Stimulated activated effector memory CD8-positive, alpha-beta T cell treated with anti-CD3 and anti-CD28 coated beads, Interleukin-12 subunit alpha, Interleukin-12 subunit beta, amount 100 ng/mL, for 72 hours (primary cell): ENCODE measurements at regions not wholly inside any gene's neighbourhood (a gene's known extent, or its start where the extent isn't known, plus 50 kb on each side); places are given as distances from the start of the nearest gene placed in this dataset.

ENCODE experiments used
- ATAC-seq: fragments of 150-1000 bp; cut with Tn5 transposase; 2 replicates; pipeline ENCODE4 v1.10.0; 2021
- DNase-seq, 2 donors: peaks; one replicate each; pipeline ENCODE4 v3.0.0; 2021 to 2022; ENCODE audit warnings: low spot score in 2 of 2
- H3K27ac Mint-ChIP-seq: one replicate; pipeline ENCODE4 v1.8.0; 2022; ENCODE audit warnings: mild to moderate bottlenecking, mixed read lengths
- H3K36me3 Mint-ChIP-seq: one replicate; pipeline ENCODE4 v1.8.0; 2022; ENCODE audit warnings: mild to moderate bottlenecking, mixed read lengths
- H3K4me1 Mint-ChIP-seq: one replicate; pipeline ENCODE4 v1.8.0; 2022; ENCODE audit warnings: mixed read lengths
- H3K4me3 Mint-ChIP-seq: one replicate; pipeline ENCODE4 v1.8.0; 2022; ENCODE audit warnings: mild to moderate bottlenecking, mixed read lengths
- H3K9me3 Mint-ChIP-seq: one replicate; pipeline ENCODE4 v1.8.0; 2022; ENCODE audit warnings: mixed read lengths

DNA sequence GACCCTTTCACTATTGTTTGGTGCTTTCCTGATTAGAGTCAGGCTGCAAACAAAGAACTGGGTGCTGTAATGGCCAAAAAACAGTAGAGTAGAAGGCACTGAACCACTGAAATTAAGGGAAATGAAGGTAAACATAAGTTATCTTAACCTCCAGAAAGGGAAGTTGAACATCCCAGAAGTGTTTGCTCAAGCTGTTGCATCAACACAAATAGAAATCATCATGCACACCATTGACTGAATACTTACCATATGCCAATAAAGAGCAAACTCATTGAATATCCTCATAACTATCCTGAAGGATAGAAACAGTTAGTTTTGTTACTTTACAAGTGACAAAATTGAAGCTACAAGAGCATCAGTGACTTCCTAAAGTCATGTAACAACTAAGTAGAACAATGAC is 477.4 kb upstream of the CHST9 start:
- no peaks in the 10 kb centered on the region for H3K4me1 Mint-ChIP-seq
- peaks cover 3% of the 10 kb centered on the region for H3K9me3 Mint-ChIP-seq
- ATAC-seq = no peak
- no peaks in the 10 kb centered on the region for H3K36me3 Mint-ChIP-seq
- H3K4me3 Mint-ChIP-seq = no peak overlapping the region
- no peak for DNase-seq
- H3K27ac Mint-ChIP-seq = no peak overlapping the region

DNA sequence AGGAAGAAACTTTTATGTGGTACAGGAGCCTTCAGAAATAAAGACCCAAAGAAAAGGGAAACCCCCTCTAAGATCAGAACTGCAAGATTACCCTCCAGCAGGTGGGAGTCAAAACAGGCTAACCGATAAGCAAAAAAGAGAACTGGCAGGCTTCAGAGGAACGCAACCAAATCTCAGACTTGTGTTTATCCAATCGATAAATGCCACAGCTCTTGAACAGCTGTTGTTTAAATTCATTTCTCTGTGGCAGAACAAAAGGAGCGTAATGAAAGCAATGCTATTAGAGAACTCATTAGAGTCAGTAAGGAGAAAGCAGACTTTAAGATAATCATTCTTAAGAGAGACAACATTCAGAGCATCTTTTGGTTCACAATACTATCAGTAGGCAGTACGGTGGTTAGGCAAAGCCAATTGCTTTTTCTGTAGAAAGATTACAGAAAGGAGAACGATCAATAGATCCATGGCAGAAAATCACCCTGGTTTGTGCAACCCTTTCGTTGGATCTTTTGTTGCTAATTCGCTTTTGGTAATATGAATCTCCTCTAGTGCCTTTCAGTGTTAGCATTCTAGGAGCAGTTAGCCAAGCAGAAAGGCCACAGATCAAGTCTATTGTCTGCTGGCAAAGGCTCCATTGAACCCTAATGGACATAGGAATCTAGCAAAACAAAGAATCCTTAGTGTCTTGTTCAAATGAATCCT is 476.4 kb upstream of the CHST9 start:
- Mint-ChIP-seq H3K9me3 (peaks cover 3% of the 10 kb centered on the region), H3K4me1 (no peaks in the 10 kb centered on the region), H3K4me3 (no peak overlapping the region), H3K36me3 (no peaks in the 10 kb centered on the region), H3K27ac (no peak overlapping the region)
- no peak for ATAC-seq
- no peak for DNase-seq

DNA sequence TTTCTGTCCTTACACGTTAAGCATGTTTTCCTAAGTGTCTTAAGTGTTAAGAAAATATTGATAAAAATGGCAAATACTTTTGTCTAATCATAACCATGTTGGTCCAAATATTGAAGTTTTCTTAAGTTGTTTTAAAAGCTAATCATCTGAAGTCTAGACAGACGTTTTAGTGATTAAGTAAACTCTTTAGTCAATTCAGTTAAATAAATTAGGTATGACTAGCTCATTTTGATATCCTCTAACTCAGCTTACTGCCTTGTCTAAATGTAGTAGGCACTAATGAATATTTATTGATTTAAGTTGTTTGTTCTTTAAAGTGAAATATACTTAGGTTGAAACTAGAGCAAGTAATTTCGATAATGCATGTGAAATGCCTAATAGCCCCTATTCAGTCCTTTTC is 471.8 kb upstream of the CHST9 start:
- no peak overlapping the region for H3K4me3 Mint-ChIP-seq
- DNase-seq = no peak
- no peak for ATAC-seq
- H3K36me3 Mint-ChIP-seq = no peaks in the 10 kb centered on the region
- no peak overlapping the region for H3K27ac Mint-ChIP-seq
- H3K9me3 Mint-ChIP-seq = peaks cover 6% of the 10 kb centered on the region
- no peaks in the 10 kb centered on the region for H3K4me1 Mint-ChIP-seq

GRCh38 chr18:27656167-27656778 is 471.2 kb upstream of the CHST9 start:
- no peak for DNase-seq
- no peak for ATAC-seq
- Mint-ChIP-seq H3K36me3 (no peaks in the 10 kb centered on the region), H3K4me3 (no peak overlapping the region), H3K27ac (no peak overlapping the region), H3K9me3 (peaks cover 6% of the 10 kb centered on the region), H3K4me1 (no peaks in the 10 kb centered on the region)

GRCh38 chr18:27653247-27653646 is 468.1 kb upstream of the CHST9 start:
- ATAC-seq = no peak
- Mint-ChIP-seq H3K27ac (no peak overlapping the region), H3K4me1 (no peaks in the 10 kb centered on the region), H3K36me3 (no peaks in the 10 kb centered on the region), H3K4me3 (no peak overlapping the region), H3K9me3 (peaks cover 9% of the 10 kb centered on the region)
- DNase-seq = no peak

- H3K36me3 Mint-ChIP-seq = no peaks in the 10 kb centered on the region
Observed at GRCh38 chr18:27652480-27653121, 467.5 kb upstream of the CHST9 start.

GRCh38 chr18:27649621-27650020 is 464.5 kb upstream of the CHST9 start:
- no peaks in the 10 kb centered on the region for H3K4me1 Mint-ChIP-seq
- no peak overlapping the region for H3K27ac Mint-ChIP-seq
- peaks cover 18% of the 10 kb centered on the region for H3K9me3 Mint-ChIP-seq
- H3K4me3 Mint-ChIP-seq = no peak overlapping the region
- H3K36me3 Mint-ChIP-seq = no peaks in the 10 kb centered on the region
- DNase-seq = no peak
- no peak for ATAC-seq

More at GRCh38 chr18:27652480-27653121, 467.5 kb upstream of the CHST9 start:
- ATAC-seq (no peak), DNase-seq (no peak)
- H3K27ac Mint-ChIP-seq = no peak overlapping the region
- no peaks in the 10 kb centered on the region for H3K4me1 Mint-ChIP-seq
- no peak overlapping the region for H3K4me3 Mint-ChIP-seq
- H3K9me3 Mint-ChIP-seq = peaks cover 9% of the 10 kb centered on the region

GRCh38 chr18:27645929-27646328 is 460.8 kb upstream of the CHST9 start:
- Mint-ChIP-seq H3K36me3 (no peaks in the 10 kb centered on the region), H3K9me3 (peaks cover 14% of the 10 kb centered on the region), H3K4me3 (no peak overlapping the region), H3K27ac (no peak overlapping the region), H3K4me1 (no peaks in the 10 kb centered on the region)
- no peak for DNase-seq
- ATAC-seq = no peak

DNA sequence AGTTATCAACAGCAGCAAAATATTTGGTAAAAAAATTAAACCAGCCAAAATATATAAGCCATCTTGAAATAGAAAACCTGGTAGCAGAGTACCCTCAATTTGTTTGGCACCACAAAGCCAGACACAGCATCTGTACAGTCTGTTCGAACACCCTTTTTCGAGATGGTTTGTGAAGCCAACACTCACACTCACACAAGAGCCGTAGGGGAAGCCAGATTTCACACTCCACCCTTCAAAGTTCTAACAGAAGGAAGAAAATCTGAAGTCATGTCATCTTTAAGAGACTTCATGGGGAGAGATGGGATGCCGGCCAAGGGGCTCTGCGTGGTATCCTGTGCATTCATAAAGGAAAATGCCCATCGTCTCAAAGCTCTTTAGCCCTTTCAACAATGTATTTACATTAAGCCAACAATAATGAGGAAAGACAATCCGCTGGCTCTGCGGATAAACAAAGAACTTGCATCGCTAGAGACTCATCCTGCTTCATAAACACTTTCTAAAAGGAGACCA is 451.5 kb upstream of the CHST9 start:
- DNase-seq (no peak), ATAC-seq (no peak)
- no peak overlapping the region for H3K4me3 Mint-ChIP-seq
- no peaks in the 10 kb centered on the region for H3K36me3 Mint-ChIP-seq
- peaks cover 3% of the 10 kb centered on the region for H3K9me3 Mint-ChIP-seq
- no peak overlapping the region for H3K27ac Mint-ChIP-seq
- H3K4me1 Mint-ChIP-seq = no peaks in the 10 kb centered on the region

- Mint-ChIP-seq H3K9me3 (peaks cover 3% of the 10 kb centered on the region), H3K4me3 (no peak overlapping the region), H3K27ac (no peak overlapping the region), H3K4me1 (no peaks in the 10 kb centered on the region), H3K36me3 (no peaks in the 10 kb centered on the region)
- ATAC-seq (no peak), DNase-seq (no peak)
Observed at GRCh38 chr18:27632706-27633105, 447.6 kb upstream of the CHST9 start.

DNA sequence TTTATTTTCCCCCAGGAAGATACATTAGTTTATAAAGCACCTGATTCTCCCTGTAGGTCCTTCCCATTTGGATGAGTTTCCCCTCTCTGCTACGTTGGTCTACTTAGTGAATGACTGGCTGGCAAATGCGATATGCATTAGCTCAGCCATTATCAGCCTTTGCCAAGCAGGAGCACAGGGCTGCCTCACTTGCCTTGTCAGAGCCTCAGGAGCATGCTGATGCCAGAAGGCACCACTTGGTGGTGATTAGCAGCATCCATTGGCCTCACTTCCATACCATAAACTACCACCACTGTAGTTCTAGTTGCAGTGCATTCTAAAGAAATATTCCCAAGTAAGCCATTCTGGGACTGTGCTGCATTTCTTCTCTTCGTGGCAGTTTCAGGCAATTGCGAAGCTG is 442.8 kb upstream of the CHST9 start:
- no peaks in the 10 kb centered on the region for H3K36me3 Mint-ChIP-seq
- H3K4me1 Mint-ChIP-seq = no peaks in the 10 kb centered on the region
- no peak overlapping the region for H3K27ac Mint-ChIP-seq

DNA sequence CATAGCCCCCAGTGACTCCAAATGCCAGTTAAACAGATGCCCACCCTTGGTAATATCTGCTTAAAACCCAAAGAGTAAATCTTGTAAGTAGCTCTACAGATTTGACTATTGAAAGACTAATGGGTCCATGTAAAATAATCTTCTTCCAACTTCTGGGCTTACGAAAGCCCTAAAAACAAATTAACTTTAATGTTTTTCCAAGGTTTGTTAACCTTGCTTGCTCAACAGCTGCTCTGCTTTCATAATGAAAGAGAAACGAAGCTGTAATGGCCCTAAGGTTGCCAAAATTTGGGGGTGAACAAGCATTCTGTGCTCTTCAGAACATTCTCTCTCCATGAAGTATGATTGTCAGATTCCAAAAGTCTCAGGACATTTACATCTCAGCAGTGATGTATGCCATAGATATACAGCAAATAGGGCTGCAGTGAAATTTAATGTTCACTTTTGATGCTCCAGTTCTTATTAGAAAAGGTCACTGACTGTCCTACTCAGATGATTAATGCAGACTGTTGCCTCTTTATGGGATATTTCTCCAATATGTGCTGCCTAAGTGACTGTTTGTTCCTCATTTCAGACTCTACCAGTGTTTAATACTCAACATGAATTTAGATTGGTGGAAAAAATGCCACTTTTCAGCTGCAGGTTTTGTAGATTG is 436.3 kb upstream of the CHST9 start:
- H3K36me3 Mint-ChIP-seq = no peaks in the 10 kb centered on the region
- no peak overlapping the region for H3K4me3 Mint-ChIP-seq
- peaks cover 6% of the 10 kb centered on the region for H3K9me3 Mint-ChIP-seq
- no peaks in the 10 kb centered on the region for H3K4me1 Mint-ChIP-seq
- no peak overlapping the region for H3K27ac Mint-ChIP-seq
- ATAC-seq (no peak), DNase-seq (no peak)

More for the DNA sequence above, 442.8 kb upstream of the CHST9 start:
- ATAC-seq = no peak
- DNase-seq = no peak
- H3K9me3 Mint-ChIP-seq = no peaks in the 10 kb centered on the region
- H3K4me3 Mint-ChIP-seq = no peak overlapping the region

DNA sequence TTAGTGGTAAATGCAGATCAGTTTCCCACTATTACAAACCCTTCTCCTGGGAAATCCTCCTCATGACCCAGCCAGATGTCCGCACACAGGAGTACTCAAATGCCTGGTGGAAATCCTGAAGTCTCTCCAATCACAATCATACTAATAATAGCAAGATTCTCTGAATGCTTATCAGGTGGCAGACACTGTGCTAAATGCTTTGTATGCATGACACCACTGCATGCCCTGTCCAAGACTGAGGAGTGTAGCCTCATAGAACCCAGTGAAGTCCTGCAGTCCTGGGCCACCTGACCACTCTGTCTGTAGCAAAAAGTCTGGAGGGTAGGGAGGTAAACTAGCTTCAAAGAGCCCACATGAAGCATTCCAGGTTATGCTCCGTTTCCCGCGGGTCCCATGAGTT is 434.8 kb upstream of the CHST9 start:
- H3K36me3 Mint-ChIP-seq = no peaks in the 10 kb centered on the region
- H3K27ac Mint-ChIP-seq = no peak overlapping the region
- H3K4me1 Mint-ChIP-seq = no peaks in the 10 kb centered on the region
- ATAC-seq = no peak
- no peak overlapping the region for H3K4me3 Mint-ChIP-seq
- H3K9me3 Mint-ChIP-seq = peaks cover 10% of the 10 kb centered on the region
- no peak for DNase-seq

- no peak for ATAC-seq
- Mint-ChIP-seq H3K4me3 (no peak overlapping the region), H3K36me3 (no peaks in the 10 kb centered on the region), H3K4me1 (no peaks in the 10 kb centered on the region), H3K27ac (no peak overlapping the region), H3K9me3 (peaks cover 10% of the 10 kb centered on the region)
- no peak for DNase-seq
Observed at GRCh38 chr18:27619090-27619772, 434.1 kb upstream of the CHST9 start.

DNA sequence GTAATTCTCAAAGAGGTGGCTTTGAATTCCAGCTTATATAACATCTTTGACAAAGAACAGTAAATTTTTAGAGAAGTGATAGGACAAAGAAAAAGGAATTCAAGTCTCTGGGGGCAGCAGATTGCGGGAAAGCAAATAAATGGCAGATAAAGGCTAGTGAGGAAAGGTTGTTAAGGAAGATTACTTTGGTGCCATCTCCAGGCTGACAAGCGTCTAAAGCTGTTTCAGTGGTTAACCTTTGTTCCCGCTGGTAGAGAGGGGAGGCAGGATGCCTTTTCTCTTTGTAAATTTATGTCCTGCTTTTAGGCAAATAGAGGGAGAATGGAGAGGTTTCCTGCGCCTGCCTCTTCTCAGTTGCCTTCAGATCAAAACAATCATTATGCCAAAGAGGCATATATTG is 431.2 kb upstream of the CHST9 start:
- peaks cover 10% of the 10 kb centered on the region for H3K9me3 Mint-ChIP-seq
- no peaks in the 10 kb centered on the region for H3K4me1 Mint-ChIP-seq
- no peak for DNase-seq
- no peak overlapping the region for H3K4me3 Mint-ChIP-seq
- no peak overlapping the region for H3K27ac Mint-ChIP-seq
- no peak for ATAC-seq
- no peaks in the 10 kb centered on the region for H3K36me3 Mint-ChIP-seq
